AG10803 (cell line): ENCODE measurements at regions not wholly inside any gene's neighbourhood (a gene's known extent, or its start where the extent isn't known, plus 50 kb on each side); places are given as distances from the start of the nearest gene placed in this dataset.

Experiments
- DNase-seq: peaks from one replicate; pipeline ENCODE4 v3.0.0; 2010; ENCODE audit warnings: low read depth
- H3K4me3 ChIP-seq: 2 replicates; pipeline ENCODE4 v1.5.1; 2011; ENCODE audit warnings: mild to moderate bottlenecking, low read length, control low read depth
- CTCF ChIP-seq: conservative IDR thresholded peaks from 2 replicates; pipeline ENCODE4 v1.5.1; 2011; ENCODE audit warnings: mild to moderate bottlenecking, low read length, control low read depth, inconsistent platforms

GRCh38 chr1:56263908-56264307 lies 315.5 kb downstream of the PLPP3 start:
- no peak for DNase-seq
- no peak overlapping the region for H3K4me3 ChIP-seq
- TF ChIP-seq CTCF = no peak

- no peak for DNase-seq
- TF ChIP-seq CTCF = no peak
- H3K4me3 ChIP-seq = no peak overlapping the region
Observed at GRCh38 chr1:56258371-56258770, 321.0 kb downstream of the PLPP3 start.

GRCh38 chr1:56257726-56258125 lies 321.6 kb downstream of the PLPP3 start:
- H3K4me3 ChIP-seq = no peak overlapping the region
- no peak for TF ChIP-seq CTCF
- no peak for DNase-seq

- no peak overlapping the region for H3K4me3 ChIP-seq
- no peak for DNase-seq
- no peak for TF ChIP-seq CTCF
Observed at GRCh38 chr1:56256153-56257000, 323.0 kb downstream of the PLPP3 start.

- no peak overlapping the region for H3K4me3 ChIP-seq
- DNase-seq = peak; percentile 98
- no peak for TF ChIP-seq CTCF
Observed at GRCh38 chr1:56255516-56256152, 323.7 kb downstream of the PLPP3 start.

- TF ChIP-seq CTCF = no peak
- H3K4me3 ChIP-seq = no peak overlapping the region
- no peak for DNase-seq
Observed at GRCh38 chr1:56254130-56254529, 325.2 kb downstream of the PLPP3 start.

- TF ChIP-seq CTCF = no peak
- H3K4me3 ChIP-seq = no peak overlapping the region
- no peak for DNase-seq
Observed at GRCh38 chr1:56250809-56251208, 328.6 kb downstream of the PLPP3 start.
